DND-41 (cell line): ENCODE measurements at regions not wholly inside any gene's neighbourhood (a gene's known extent, or its start where the extent isn't known, plus 50 kb on each side); places are given as distances from the start of the nearest gene placed in this dataset.
"Not testable (repeated sequence)": the region's sequence is repeated elsewhere in the genome, so short reads cannot be mapped to it uniquely, and the experiment has no call there.

ENCODE experiments used
- ATAC-seq: fragments of 200-7000 bp; cut with Tn5 transposase; 3 replicates; pipeline ENCODE4 v1.9.1; 2021; ENCODE audit warnings: low read depth; ENCODE audit not compliant: insufficient read depth
- DNase-seq: peaks from one replicate; pipeline ENCODE4 v3.0.0-alpha.2; 2020
- H2AFZ ChIP-seq: 2 replicates; pipeline ENCODE4 v1.6.0; 2012; ENCODE audit warnings: low read depth, low read length
- H3K27ac ChIP-seq: 2 replicates; pipeline ENCODE4 v1.5.1; 2012; ENCODE audit warnings: low read length, inconsistent platforms
- H3K27me3 ChIP-seq: fragments of 200-600 bp; sonication (generic); 2 replicates; pipeline ENCODE4 v1.6.0; 2012; ENCODE audit warnings: low read length, mild to moderate bottlenecking, inconsistent platforms; ENCODE audit not compliant: insufficient read depth, poor library complexity
- H3K36me3 ChIP-seq: 2 replicates; pipeline ENCODE4 v1.5.1; 2012; ENCODE audit warnings: low read length, inconsistent platforms; ENCODE audit not compliant: insufficient read depth
- H3K4me1 ChIP-seq: 2 replicates; pipeline ENCODE4 v1.5.1; 2012; ENCODE audit warnings: mild to moderate bottlenecking, low read length; ENCODE audit not compliant: insufficient read depth
- H3K4me2 ChIP-seq: 2 replicates; pipeline ENCODE4 v1.6.0; 2012; ENCODE audit warnings: mild to moderate bottlenecking, moderate library complexity, low read length, inconsistent platforms; ENCODE audit not compliant: insufficient read depth
- H3K4me3 ChIP-seq, 2 experiments: fragments of 200-600 bp in 1 of 2; shearing (Covaris generic) in 1 of 2; 2 replicates each; pipeline ENCODE4 v1.5.1; 2012 to 2016; ENCODE audit warnings: inconsistent platforms in 2 of 2, low read length in 2 of 2, mild to moderate bottlenecking in 2 of 2, low read depth in 1 of 2, moderate library complexity in 1 of 2
- H3K79me2 ChIP-seq: 2 replicates; pipeline ENCODE4 v1.6.0; 2012; ENCODE audit warnings: low read length, inconsistent platforms; ENCODE audit not compliant: insufficient read depth
- H3K9ac ChIP-seq: 2 replicates; pipeline ENCODE4 v1.6.0; 2012; ENCODE audit warnings: low read depth, mild to moderate bottlenecking, inconsistent platforms, low read length, moderate library complexity
- H3K9me3 ChIP-seq: 2 replicates; pipeline ENCODE4 v1.5.1; 2012; ENCODE audit warnings: low read length, moderate library complexity, mild to moderate bottlenecking, inconsistent platforms; ENCODE audit not compliant: insufficient read depth, severe bottlenecking
- H4K20me1 ChIP-seq: 2 replicates; pipeline ENCODE4 v1.6.0; 2012; ENCODE audit warnings: low read length; ENCODE audit not compliant: insufficient read depth
- EZH2 ChIP-seq: IDR thresholded peaks from 3 replicates; pipeline ENCODE4 v1.6.1; 2012; ENCODE audit warnings: borderline replicate concordance, low read depth, mild to moderate bottlenecking, moderate library complexity, low read length, inconsistent platforms; ENCODE audit not compliant: severe bottlenecking
- TF ChIP-seq, protein P1 (sequence below): IDR thresholded peaks from 2 replicates; pipeline ENCODE4 v1.5.1; 2012; ENCODE audit warnings: borderline replicate concordance, low read length, moderate library complexity, mild to moderate bottlenecking; ENCODE audit not compliant: poor library complexity, severe bottlenecking; ENCODE audit errors: extremely low read depth

DNA sequence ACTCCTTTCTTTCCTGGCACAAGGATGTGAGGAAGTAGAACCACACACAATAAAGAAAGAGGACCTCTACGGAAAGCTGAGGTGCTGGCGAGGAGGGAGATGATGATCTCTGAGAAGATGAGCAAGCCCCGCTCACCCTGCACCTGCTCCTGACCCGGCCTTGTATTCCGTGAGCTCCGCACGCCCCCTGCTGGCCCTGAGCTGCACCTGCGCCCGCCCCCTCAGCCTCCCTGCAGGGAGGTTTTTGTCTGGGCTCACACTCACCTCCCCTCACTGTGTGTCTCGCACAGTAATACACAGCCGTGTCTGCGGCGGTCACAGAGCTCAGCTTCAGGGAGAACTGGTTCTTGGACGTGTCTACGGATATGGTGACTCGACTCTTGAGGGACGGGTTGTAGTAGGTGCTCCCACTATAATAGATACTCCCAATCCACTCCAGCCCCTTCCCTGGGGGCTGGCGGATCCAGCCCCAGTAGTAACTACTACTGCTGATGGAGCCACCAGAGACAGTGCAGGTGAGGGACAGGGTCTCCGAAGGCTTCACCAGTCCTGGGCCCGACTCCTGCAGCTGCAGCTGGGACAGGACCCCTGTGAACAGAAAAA is 895.1 kb downstream of the TMEM121 start:
- Histone ChIP-seq H3K4me2 (peak overlapping the region; percentile 55), H3K4me1 (peaks cover 52% of the 10 kb centered on the region), H2AFZ (peak overlapping the region; percentile 41; the same call in 1 of the 2 replicates), H3K4me3 (peak overlapping the region in 1 of 2 experiments; percentile 32; a peak in 1 of 4 replicates), H3K27ac (peak overlapping the region; percentile 79), H3K9ac (peak overlapping the region; percentile 45)
- TF ChIP-seq, protein P1, sequence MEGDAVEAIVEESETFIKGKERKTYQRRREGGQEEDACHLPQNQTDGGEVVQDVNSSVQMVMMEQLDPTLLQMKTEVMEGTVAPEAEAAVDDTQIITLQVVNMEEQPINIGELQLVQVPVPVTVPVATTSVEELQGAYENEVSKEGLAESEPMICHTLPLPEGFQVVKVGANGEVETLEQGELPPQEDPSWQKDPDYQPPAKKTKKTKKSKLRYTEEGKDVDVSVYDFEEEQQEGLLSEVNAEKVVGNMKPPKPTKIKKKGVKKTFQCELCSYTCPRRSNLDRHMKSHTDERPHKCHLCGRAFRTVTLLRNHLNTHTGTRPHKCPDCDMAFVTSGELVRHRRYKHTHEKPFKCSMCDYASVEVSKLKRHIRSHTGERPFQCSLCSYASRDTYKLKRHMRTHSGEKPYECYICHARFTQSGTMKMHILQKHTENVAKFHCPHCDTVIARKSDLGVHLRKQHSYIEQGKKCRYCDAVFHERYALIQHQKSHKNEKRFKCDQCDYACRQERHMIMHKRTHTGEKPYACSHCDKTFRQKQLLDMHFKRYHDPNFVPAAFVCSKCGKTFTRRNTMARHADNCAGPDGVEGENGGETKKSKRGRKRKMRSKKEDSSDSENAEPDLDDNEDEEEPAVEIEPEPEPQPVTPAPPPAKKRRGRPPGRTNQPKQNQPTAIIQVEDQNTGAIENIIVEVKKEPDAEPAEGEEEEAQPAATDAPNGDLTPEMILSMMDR = peak; percentile 83
- ATAC-seq = peak; percentile 91
- not testable (repeated sequence) for H3K27me3 ChIP-seq, H3K9me3 ChIP-seq, H4K20me1 ChIP-seq, H3K79me2 ChIP-seq, H3K36me3 ChIP-seq
- peak; percentile 95 for DNase-seq

DNA sequence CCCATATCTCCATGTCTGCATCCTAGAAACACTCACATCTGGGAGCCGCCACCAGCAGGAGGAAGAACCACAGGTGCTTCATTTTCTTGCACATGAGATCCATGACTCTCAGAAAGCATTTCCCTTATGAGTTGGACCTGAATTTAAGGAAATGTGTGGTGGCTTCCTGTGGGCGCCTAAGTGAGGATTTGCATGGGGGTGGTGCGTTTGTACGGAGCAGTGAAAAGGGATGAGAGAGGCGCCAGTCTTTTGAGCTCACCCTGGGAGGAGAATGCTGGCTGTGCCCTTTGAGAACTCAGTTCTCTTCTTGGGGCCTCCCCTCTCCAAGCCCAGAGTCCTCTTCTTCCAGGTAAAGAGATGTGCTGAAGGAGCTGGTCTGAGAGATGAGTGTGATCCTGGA is 895.7 kb downstream of the TMEM121 start:
- no peaks in the 10 kb centered on the region for H3K27me3 ChIP-seq
- TF ChIP-seq EZH2 = no peak
- TF ChIP-seq, protein P1 = no peak
- H3K4me3 ChIP-seq = peak overlapping the region in 1 of 2 experiments; percentile 32; a peak in 1 of 4 replicates
- peak overlapping the region; percentile 55 for H3K4me2 ChIP-seq
- H4K20me1 ChIP-seq = no peaks in the 10 kb centered on the region
- DNase-seq (peak; percentile 63), ATAC-seq (peak; percentile 30)
- peak overlapping the region; percentile 79 for H3K27ac ChIP-seq
- 0 out of 2 replicates have a peak overlapping the region, but pooled peaks have one; percentile 41 for H2AFZ ChIP-seq
- peaks cover 52% of the 10 kb centered on the region for H3K4me1 ChIP-seq
- H3K79me2 ChIP-seq = no peaks in the 10 kb centered on the region
- no peaks in the 10 kb centered on the region; the same call in 1 of the 2 replicates for H3K36me3 ChIP-seq
- peak overlapping the region; percentile 45 for H3K9ac ChIP-seq
- peaks cover 4% of the 10 kb centered on the region for H3K9me3 ChIP-seq

DNA sequence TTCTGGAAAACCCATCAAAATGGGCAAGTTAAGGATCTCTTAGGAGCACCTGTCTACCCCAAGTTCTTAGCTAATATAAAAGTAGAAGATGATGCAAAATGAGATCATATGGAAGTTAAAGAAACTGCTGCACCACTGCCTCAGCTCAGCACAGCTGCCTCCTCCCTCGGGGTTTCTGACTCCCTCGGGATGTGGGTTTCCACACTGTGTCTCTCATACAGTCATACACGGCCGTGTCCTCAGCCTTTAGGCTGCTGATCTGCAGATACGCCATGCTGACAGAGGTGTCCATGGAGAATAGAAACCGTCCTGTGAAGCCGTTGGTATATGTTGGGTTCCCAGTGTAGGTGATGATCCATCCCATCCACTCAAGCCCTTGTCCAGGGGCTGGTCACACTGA is 898.8 kb downstream of the TMEM121 start:
- not testable (repeated sequence) for H3K4me2 ChIP-seq, H3K36me3 ChIP-seq, H3K9ac ChIP-seq, H4K20me1 ChIP-seq, H3K4me3 ChIP-seq, H3K9me3 ChIP-seq, H2AFZ ChIP-seq, H3K79me2 ChIP-seq, H3K27me3 ChIP-seq, H3K27ac ChIP-seq
- peaks cover 35% of the 10 kb centered on the region for H3K4me1 ChIP-seq
- peak; percentile 39 for ATAC-seq
- DNase-seq = peak; percentile 68

DNA sequence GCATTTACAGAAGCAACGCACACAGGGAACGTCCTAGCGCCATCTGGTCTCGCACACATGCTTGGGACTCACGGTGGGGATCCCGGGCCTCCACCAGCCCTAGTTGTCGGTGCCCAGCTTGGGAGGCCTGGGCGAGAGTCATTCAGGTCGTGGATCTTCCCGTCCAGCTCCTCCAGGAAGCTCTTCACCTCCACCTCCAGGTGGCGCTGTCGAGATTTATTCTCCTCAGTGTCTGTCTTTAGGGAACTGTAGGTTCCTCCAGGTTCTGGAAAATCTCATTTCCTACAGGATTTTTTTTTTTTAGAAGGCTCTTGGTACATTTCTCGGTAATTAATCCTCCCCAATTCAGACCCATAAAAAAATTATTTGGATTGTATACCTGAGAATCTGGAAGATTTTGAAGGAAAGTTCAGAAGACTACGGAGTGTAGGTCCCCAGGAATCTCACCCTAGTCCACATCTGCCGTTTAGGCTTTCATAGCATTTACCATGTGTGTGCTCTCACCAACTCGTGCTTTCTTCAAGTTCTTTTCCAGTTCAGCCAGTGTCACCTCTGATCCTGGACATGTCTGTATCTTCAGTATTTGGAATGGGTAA is 910.0 kb downstream of the TMEM121 start:
- Histone ChIP-seq H3K27ac (peak overlapping the region; percentile 60), H2AFZ (no peak overlapping the region), H3K4me1 (peaks cover 13% of the 10 kb centered on the region), H3K4me2 (no peak overlapping the region), H3K36me3 (peaks cover 15% of the 10 kb centered on the region), H3K4me3 (no peak overlapping the region), H4K20me1 (no peaks in the 10 kb centered on the region), H3K79me2 (no peaks in the 10 kb centered on the region), H3K9ac (no peak overlapping the region), H3K27me3 (no peaks in the 10 kb centered on the region), H3K9me3 (no peaks in the 10 kb centered on the region)
- DNase-seq (peak; percentile 70), ATAC-seq (peak; percentile 71)
- no peak for TF ChIP-seq EZH2
- TF ChIP-seq, protein P1 = peak; percentile 80
